GM12865 (cell line): ENCODE measurements at regions not wholly inside any gene's neighbourhood (a gene's known extent, or its start where the extent isn't known, plus 50 kb on each side); places are given as distances from the start of the nearest gene placed in this dataset.

Source experiments
- DNase-seq: peaks from one replicate; pipeline ENCODE4 v3.0.0; 2010; ENCODE audit warnings: low read depth
- H3K4me3 ChIP-seq: 2 replicates; pipeline ENCODE4 v1.5.1; 2011; ENCODE audit warnings: mild to moderate bottlenecking, low read depth, low read length, control low read depth
- CTCF ChIP-seq: IDR thresholded peaks from 2 replicates; pipeline ENCODE4 v1.5.1; 2011; ENCODE audit warnings: low read length, control low read depth, low read depth, inconsistent platforms; ENCODE audit not compliant: insufficient read depth; ENCODE audit errors: missing control alignments

GRCh38 chr22:27024982-27025381, 367.6 kb downstream of the MIAT start:
- TF ChIP-seq CTCF = no peak
- DNase-seq = no peak
- no peak overlapping the region for H3K4me3 ChIP-seq

- TF ChIP-seq CTCF = no peak
- no peak for DNase-seq
- no peak overlapping the region for H3K4me3 ChIP-seq
Measured at GRCh38 chr22:27028093-27028492, 370.7 kb downstream of the MIAT start.

- TF ChIP-seq CTCF = no peak
- DNase-seq = no peak
- H3K4me3 ChIP-seq = no peak overlapping the region
Measured at GRCh38 chr22:27029584-27030130, 372.3 kb downstream of the MIAT start.

GRCh38 chr22:27032091-27032761, 374.8 kb downstream of the MIAT start:
- no peak overlapping the region for H3K4me3 ChIP-seq
- no peak for TF ChIP-seq CTCF
- DNase-seq = no peak

- H3K4me3 ChIP-seq = no peak overlapping the region
- DNase-seq = no peak
- TF ChIP-seq CTCF = no peak
Measured at GRCh38 chr22:27041745-27042310, 384.4 kb downstream of the MIAT start.

GRCh38 chr22:27043262-27043661, 385.9 kb downstream of the MIAT start:
- no peak overlapping the region for H3K4me3 ChIP-seq
- DNase-seq = no peak
- no peak for TF ChIP-seq CTCF
